HEK293 (cell line): ENCODE measurements at regions not wholly inside any gene's neighbourhood (a gene's known extent, or its start where the extent isn't known, plus 50 kb on each side); places are given as distances from the start of the nearest gene placed in this dataset.

Source experiments
- CTCF ChIA-PET: fragments of 350-600 bp; formaldehyde crosslinking; extraction: SDS; loops from one replicate; lab custom pipeline; 2021; ENCODE audit warnings: antibody characterized with exemption; lab: Yijun Ruan, JAX
- POLR2A ChIA-PET: fragments of 300-600 bp; formaldehyde crosslinking; extraction: SDS; loops from one replicate; lab custom pipeline; 2020; ENCODE audit warnings: antibody characterized with exemption, inconsistent platforms; lab: Yijun Ruan, JAX
- H3K27ac ChIP-seq: fragments of 200-500 bp; sonication (Bioruptor generic); 2 replicates; pipeline ENCODE4 v1.5.1; 2014; ENCODE audit warnings: low read depth, low read length, control low read depth, inconsistent platforms; ENCODE audit errors: extremely low read depth
- H3K36me3 ChIP-seq, 2 experiments: fragments of 200-500 bp in 1 of 2; sonication (Bioruptor generic) in 1 of 2; 1 replicate in 1 of 2; 2 replicates in 1 of 2; pipeline ENCODE4 v1.5.1; 2014 to 2017; ENCODE audit warnings: inconsistent platforms in 2 of 2, low read length in 2 of 2; ENCODE audit not compliant: control insufficient read depth in 2 of 2, insufficient read depth in 1 of 2
- H3K4me1 ChIP-seq: fragments of 200-500 bp; sonication (Bioruptor generic); 2 replicates; pipeline ENCODE4 v1.5.1; 2014; ENCODE audit warnings: mild to moderate bottlenecking, low read length, inconsistent platforms; ENCODE audit not compliant: control insufficient read depth, insufficient read depth
- H3K4me3 ChIP-seq: 2 replicates; pipeline ENCODE4 v1.5.1; 2011; ENCODE audit warnings: low read depth, mild to moderate bottlenecking, control low read depth, low read length, moderate library complexity
- H3K9me3 ChIP-seq: fragments of 200-500 bp; sonication (Bioruptor generic); 2 replicates; pipeline ENCODE4 v1.5.1; 2014; ENCODE audit warnings: low read depth, low read length, inconsistent platforms; ENCODE audit not compliant: control insufficient read depth, insufficient read depth
- BCL11B ChIP-seq: fragments of 450-650 bp; formaldehyde crosslinking; IDR thresholded peaks from 2 replicates; pipeline ENCODE4 v1.5.1; 2016; ENCODE audit warnings: low read depth, missing biosample characterization, missing genetic modification characterization
- YY1 ChIP-seq: fragments of 450-650 bp; formaldehyde crosslinking; IDR thresholded peaks from 2 replicates; pipeline ENCODE4 v1.5.1; 2018; ENCODE audit warnings: missing biosample characterization, missing genetic modification characterization
- ZBTB17 ChIP-seq: fragments of 450-650 bp; formaldehyde crosslinking; IDR thresholded peaks from 2 replicates; pipeline ENCODE4 v1.5.1; 2016; ENCODE audit warnings: missing biosample characterization, missing genetic modification characterization
- ZBTB26 ChIP-seq: fragments of 450-650 bp; formaldehyde crosslinking; optimal IDR thresholded peaks from 2 replicates; pipeline ENCODE3; 2016; ENCODE audit warnings: missing biosample characterization, mild to moderate bottlenecking, missing genetic modification characterization
- ZNF114 ChIP-seq: fragments of 450-650 bp; formaldehyde crosslinking; IDR thresholded peaks from 2 replicates; pipeline ENCODE4 v1.5.0; 2017; ENCODE audit warnings: missing biosample characterization, missing genetic modification characterization
- ZNF121 ChIP-seq: fragments of 450-650 bp; formaldehyde crosslinking; IDR thresholded peaks from 2 replicates; pipeline ENCODE4 v1.5.1; 2016; ENCODE audit warnings: missing biosample characterization, missing genetic modification characterization
- ZNF140 ChIP-seq: fragments of 450-650 bp; formaldehyde crosslinking; IDR thresholded peaks from 2 replicates; pipeline ENCODE4 v1.5.1; 2016; ENCODE audit warnings: missing biosample characterization, missing genetic modification characterization
- ZNF146 ChIP-seq: fragments of 450-650 bp; formaldehyde crosslinking; IDR thresholded peaks from 2 replicates; pipeline ENCODE4 v1.5.1; 2016; ENCODE audit warnings: missing biosample characterization, missing genetic modification characterization
- ZNF18 ChIP-seq: fragments of 450-650 bp; formaldehyde crosslinking; IDR thresholded peaks from 2 replicates; pipeline ENCODE4 v1.5.1; 2016; ENCODE audit warnings: missing biosample characterization, missing genetic modification characterization
- ZNF248 ChIP-seq: fragments of 450-650 bp; formaldehyde crosslinking; IDR thresholded peaks from 2 replicates; pipeline ENCODE4 v1.5.1; 2017; ENCODE audit warnings: missing biosample characterization, missing genetic modification characterization
- ZNF266 ChIP-seq: fragments of 450-650 bp; formaldehyde crosslinking; IDR thresholded peaks from 2 replicates; pipeline ENCODE4 v1.5.1; 2016; ENCODE audit warnings: missing biosample characterization, missing genetic modification characterization, low read depth
- ZNF324 ChIP-seq: fragments of 450-650 bp; formaldehyde crosslinking; IDR thresholded peaks from 2 replicates; pipeline ENCODE4 v1.5.1; 2016; ENCODE audit warnings: missing biosample characterization, missing genetic modification characterization
- ZNF362 ChIP-seq: fragments of 450-650 bp; formaldehyde crosslinking; IDR thresholded peaks from 2 replicates; pipeline ENCODE4 v1.5.1; 2016; ENCODE audit warnings: missing biosample characterization, missing genetic modification characterization
- ZNF394 ChIP-seq: fragments of 450-650 bp; formaldehyde crosslinking; IDR thresholded peaks from 2 replicates; pipeline ENCODE4 v1.5.1; 2016; ENCODE audit warnings: missing biosample characterization, missing genetic modification characterization, mild to moderate bottlenecking, moderate library complexity, borderline replicate concordance
- ZNF404 ChIP-seq: fragments of 450-650 bp; formaldehyde crosslinking; IDR thresholded peaks from 2 replicates; pipeline ENCODE4 v1.5.1; 2017; ENCODE audit warnings: missing biosample characterization, missing genetic modification characterization
- ZNF423 ChIP-seq: fragments of 450-650 bp; formaldehyde crosslinking; IDR thresholded peaks from 2 replicates; pipeline ENCODE4 v1.5.1; 2016; ENCODE audit warnings: missing biosample characterization, missing genetic modification characterization
- ZNF48 ChIP-seq: fragments of 450-650 bp; formaldehyde crosslinking; IDR thresholded peaks from 2 replicates; pipeline ENCODE4 v1.5.1; 2016; ENCODE audit warnings: missing biosample characterization, missing genetic modification characterization
- ZNF488 ChIP-seq: fragments of 450-650 bp; formaldehyde crosslinking; IDR thresholded peaks from 2 replicates; pipeline ENCODE4 v1.5.1; 2016; ENCODE audit warnings: missing biosample characterization, missing genetic modification characterization
- ZNF510 ChIP-seq: fragments of 450-650 bp; formaldehyde crosslinking; IDR thresholded peaks from 2 replicates; pipeline ENCODE4 v1.5.1; 2018; ENCODE audit warnings: mild to moderate bottlenecking, missing genetic modification characterization, missing biosample characterization; ENCODE audit not compliant: insufficient replicate concordance
- ZNF514 ChIP-seq: fragments of 450-650 bp; formaldehyde crosslinking; IDR thresholded peaks from 2 replicates; pipeline ENCODE4 v1.5.1; 2016; ENCODE audit warnings: missing biosample characterization, missing genetic modification characterization
- ZNF555 ChIP-seq: fragments of 450-650 bp; formaldehyde crosslinking; conservative IDR thresholded peaks from 2 replicates; pipeline ENCODE4 v1.5.1; 2017; ENCODE audit warnings: missing biosample characterization, mild to moderate bottlenecking, missing genetic modification characterization, inconsistent platforms
- ZNF585B ChIP-seq: fragments of 450-650 bp; formaldehyde crosslinking; IDR thresholded peaks from 2 replicates; pipeline ENCODE4 v1.5.1; 2016; ENCODE audit warnings: missing biosample characterization, missing genetic modification characterization
- ZNF610 ChIP-seq: fragments of 450-650 bp; formaldehyde crosslinking; IDR thresholded peaks from 2 replicates; pipeline ENCODE4 v1.5.1; 2016; ENCODE audit warnings: missing biosample characterization, missing genetic modification characterization, borderline replicate concordance
- ZNF658 ChIP-seq: fragments of 450-650 bp; formaldehyde crosslinking; IDR thresholded peaks from 2 replicates; pipeline ENCODE4; 2016; ENCODE audit warnings: missing biosample characterization, missing genetic modification characterization
- ZNF701 ChIP-seq: fragments of 450-650 bp; formaldehyde crosslinking; IDR thresholded peaks from 2 replicates; pipeline ENCODE4 v1.5.1; 2016; ENCODE audit warnings: missing biosample characterization, missing genetic modification characterization
- ZNF785 ChIP-seq: fragments of 450-650 bp; formaldehyde crosslinking; IDR thresholded peaks from 2 replicates; pipeline ENCODE4 v1.5.1; 2016; ENCODE audit warnings: missing biosample characterization, missing genetic modification characterization
- ZNF792 ChIP-seq: fragments of 450-650 bp; formaldehyde crosslinking; IDR thresholded peaks from 2 replicates; pipeline ENCODE4 v1.5.1; 2016; ENCODE audit warnings: missing biosample characterization, missing genetic modification characterization
- ZNF837 ChIP-seq: fragments of 450-650 bp; formaldehyde crosslinking; IDR thresholded peaks from 2 replicates; pipeline ENCODE4 v1.5.1; 2016; ENCODE audit warnings: missing biosample characterization, missing genetic modification characterization

DNA sequence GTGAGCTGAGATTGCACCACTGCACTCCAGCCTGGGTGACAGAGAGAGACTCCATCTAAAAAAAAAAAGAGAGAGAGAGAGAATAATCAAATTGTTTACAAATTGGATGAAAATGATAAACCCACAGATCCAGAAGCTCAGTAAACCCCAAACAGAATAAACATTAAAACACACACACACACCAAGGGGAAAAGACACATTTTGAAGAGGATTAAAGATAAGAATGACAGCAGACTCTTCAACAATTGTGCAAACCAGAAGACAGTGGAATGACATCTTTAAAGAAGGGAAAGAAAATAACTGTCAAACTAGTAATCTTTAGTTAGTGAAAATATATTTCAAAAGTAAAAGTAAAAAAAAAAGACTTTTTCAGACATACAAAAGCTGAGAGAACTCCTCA, 64.4 kb upstream of the RPL38 start:
- TF ChIP-seq ZNF48 (no peak), ZNF146 (tag by site-specific recombination) (no peak), ZNF394 (no peak), ZNF121 (tag by site-specific recombination) (no peak), ZNF510 (tag by site-specific recombination) (no peak), ZNF514 (tag by site-specific recombination) (no peak), ZNF404 (tag by site-specific recombination) (no peak), ZNF555 (tag by site-specific recombination) (no peak), ZNF362 (tag by site-specific recombination) (no peak), ZNF837 (tag by site-specific recombination) (no peak), ZNF792 (tag by site-specific recombination) (no peak), ZNF701 (tag by site-specific recombination) (no peak)
- no peak overlapping the region for H3K4me3 ChIP-seq
- H3K4me1 ChIP-seq, result no peaks in the 10 kb centered on the region
- CTCF ChIA-PET, result interaction anchor here (0.6 to 1.1 kb wide), 2 partner anchors 46 to 710 kb away, joined by 3 read pairs; no protein-coding TSS in a partner anchor
- H3K36me3 ChIP-seq, result no peaks in the 10 kb centered on the region
- H3K27ac ChIP-seq, result no peak overlapping the region
- POLR2A ChIA-PET, result no interaction called here
- H3K9me3 ChIP-seq, result peaks cover 4% of the 10 kb centered on the region

- Histone ChIP-seq H3K36me3 (no peaks in the 10 kb centered on the region), H3K9me3 (peaks cover 4% of the 10 kb centered on the region), H3K4me3 (no peak overlapping the region), H3K27ac (no peak overlapping the region), H3K4me1 (no peaks in the 10 kb centered on the region)
- POLR2A ChIA-PET, result no interaction called here
- TF ChIP-seq ZNF324 (tag by site-specific recombination) (no peak), ZBTB17 (no peak), ZNF488 (tag by site-specific recombination) (no peak), BCL11B (tag by site-specific recombination) (no peak), ZNF140 (tag by site-specific recombination) (no peak), ZNF114 (no peak), ZNF248 (no peak), ZNF610 (tag by site-specific recombination) (no peak), ZNF423 (tag by site-specific recombination) (no peak), ZNF266 (tag by site-specific recombination) (no peak), YY1 (tag by site-specific recombination) (no peak), ZNF658 (tag by site-specific recombination) (no peak), ZNF585B (no peak), ZNF18 (tag by site-specific recombination) (no peak), ZNF785 (tag by site-specific recombination) (no peak), ZBTB26 (tag by site-specific recombination) (no peak)
- CTCF ChIA-PET, result interaction anchor here (0.7 to 1.4 kb wide), 2 partner anchors 51 to 586 kb away, joined by 3 to 8 read pairs; no protein-coding TSS in a partner anchor
These were observed 63.2 kb upstream of the RPL38 start for GRCh38 chr17:74140282-74140681.
